Endothelial cell of umbilical vein (primary cell): ENCODE measurements at regions not wholly inside any gene's neighbourhood (a gene's known extent, or its start where the extent isn't known, plus 50 kb on each side); places are given as distances from the start of the nearest gene placed in this dataset.

Experiments
- BruUV-seq: library from RNA; stranded (reverse); fragments of 400-500 nt; replicated peaks from 2 replicates; lab custom pipeline; 2021; lab: Mats Ljungman, UMichigan
- CTCF ChIA-PET: fragments of 300-600, 350-600 bp; sonication (Branson Sonifier 250); formaldehyde crosslinking; loops from one replicate; lab custom pipeline; 2021; ENCODE audit warnings: antibody characterized with exemption, inconsistent platforms; lab: Charles Lee
- POLR2A ChIA-PET: fragments of 300-600, 350-600 bp; sonication (Branson Sonifier 250); formaldehyde crosslinking; loops from one replicate; lab custom pipeline; 2021; ENCODE audit warnings: antibody characterized with exemption, inconsistent platforms; lab: Charles Lee
- DNase-seq: peaks from one replicate; pipeline ENCODE4 v3.0.0-alpha.2; 2011; ENCODE audit warnings: low read depth, low spot score
- FAIRE-seq: peaks from 2 replicates; lab custom pipeline; 2011; peaks lifted over from hg19 to GRCh38; lab: Jason Lieb, UNC
- H2AFZ ChIP-seq: 2 replicates; pipeline ENCODE4 v1.6.0; 2012; ENCODE audit warnings: low read depth, low read length, control low read depth, inconsistent platforms
- H3K27ac ChIP-seq: 2 replicates; pipeline ENCODE4 v1.5.1; 2011; ENCODE audit warnings: low read depth, mild to moderate bottlenecking, control low read depth, low read length, moderate library complexity; ENCODE audit not compliant: insufficient read depth
- H3K27me3 ChIP-seq, 2 experiments: 2 replicates each; pipeline versions ENCODE4 v1.6.0 to v1.6.1; 2011; ENCODE audit warnings: low read length in 2 of 2, mixed read lengths in 1 of 2; ENCODE audit not compliant: control insufficient read depth in 2 of 2, insufficient read depth in 2 of 2
- H3K36me3 ChIP-seq, 2 experiments: 2 replicates in 1 of 2; 3 replicates in 1 of 2; pipeline ENCODE4 v1.5.1; 2011; ENCODE audit warnings: low read length in 2 of 2, mild to moderate bottlenecking in 1 of 2, moderate library complexity in 1 of 2; ENCODE audit not compliant: control insufficient read depth in 2 of 2, insufficient read depth in 2 of 2; ENCODE audit errors: extremely low read depth in 1 of 2
- H3K4me1 ChIP-seq: 3 replicates; pipeline ENCODE4 v1.5.1; 2011; ENCODE audit warnings: mild to moderate bottlenecking, low read length; ENCODE audit not compliant: control insufficient read depth, insufficient read depth; ENCODE audit errors: extremely low read depth
- H3K4me2 ChIP-seq: 2 replicates; pipeline ENCODE4 v1.6.1; 2011; ENCODE audit warnings: low read length, control low read depth, mixed read lengths; ENCODE audit not compliant: insufficient read depth
- H3K4me3 ChIP-seq, 3 experiments: fragments of 200-600 bp in 1 of 3; sonication (generic), shearing (Covaris generic) in 1 of 3; replicated peaks in 1 of 3; 2 replicates each; pipeline ENCODE4 v1.5.1; 2011 to 2016; ENCODE audit warnings: control low read depth in 3 of 3, low read length in 3 of 3, mild to moderate bottlenecking in 2 of 3, inconsistent platforms in 1 of 3, low read depth in 1 of 3, moderate library complexity in 1 of 3; ENCODE audit not compliant: insufficient read depth in 1 of 3
- H3K79me2 ChIP-seq: 2 replicates; pipeline ENCODE4 v1.6.0; 2012; ENCODE audit warnings: low read length, inconsistent platforms; ENCODE audit not compliant: control insufficient read depth, insufficient read depth
- H3K9ac ChIP-seq: replicated peaks from 2 replicates; pipeline ENCODE3; 2011; ENCODE audit warnings: low read length, control low read depth; ENCODE audit not compliant: insufficient read depth; ENCODE audit errors: extremely low read depth
- H3K9me1 ChIP-seq: replicated peaks from 3 replicates; pipeline ENCODE4 v1.6.0; 2011; ENCODE audit warnings: mild to moderate bottlenecking, low read length; ENCODE audit not compliant: control insufficient read depth, insufficient read depth; ENCODE audit errors: extremely low read depth
- H3K9me3 ChIP-seq: replicated peaks from 2 replicates; pipeline ENCODE4 v1.5.1; 2012; ENCODE audit warnings: low read length, inconsistent platforms; ENCODE audit not compliant: control insufficient read depth, insufficient read depth
- H4K20me1 ChIP-seq: replicated peaks from 2 replicates; pipeline ENCODE3; 2011; ENCODE audit warnings: mild to moderate bottlenecking, low read length; ENCODE audit not compliant: control insufficient read depth, insufficient read depth; ENCODE audit errors: extremely low read depth
- EZH2 ChIP-seq: IDR thresholded peaks from 2 replicates; pipeline ENCODE4 v1.6.1; 2012; ENCODE audit warnings: borderline replicate concordance, low read depth, mild to moderate bottlenecking, moderate library complexity, low read length, inconsistent platforms; ENCODE audit not compliant: severe bottlenecking
- FOS ChIP-seq: IDR thresholded peaks from 2 replicates; pipeline ENCODE4 v1.6.1; 2011; ENCODE audit warnings: mild to moderate bottlenecking, low read length, moderate library complexity, borderline replicate concordance; ENCODE audit not compliant: insufficient read depth
- GATA2 ChIP-seq: IDR thresholded peaks from 2 replicates; pipeline ENCODE4 v1.7.0; 2011; ENCODE audit warnings: low read depth, mild to moderate bottlenecking, moderate library complexity, mixed read lengths, low read length; ENCODE audit not compliant: insufficient read length, insufficient read depth
- JUN ChIP-seq: IDR thresholded peaks from 2 replicates; pipeline ENCODE4 v1.6.1; 2011; ENCODE audit warnings: borderline replicate concordance, low read depth; ENCODE audit not compliant: insufficient read length, insufficient read depth
- MYC ChIP-seq: IDR thresholded peaks from one replicate; pipeline ENCODE4 v1.6.1; 2011; ENCODE audit warnings: mild to moderate bottlenecking, low read depth, low read length
- POLR2A ChIP-seq: IDR thresholded peaks from 2 replicates; pipeline ENCODE4 v1.6.1; 2012; ENCODE audit warnings: low read depth, mild to moderate bottlenecking, control low read depth, low read length
- POLR2AphosphoS5 ChIP-seq: IDR thresholded peaks from 2 replicates; pipeline ENCODE4 v1.6.1; 2012; ENCODE audit warnings: low read depth, mild to moderate bottlenecking, control low read depth, low read length, moderate library complexity; ENCODE audit not compliant: insufficient read depth
- dilution Hi-C: fragments of 300-500 bp; cut with MboI; formaldehyde crosslinking; loops from one replicate; pipeline ENCODE4 v1.15.0; 2019; ENCODE audit warnings: low sequenced_read_pairs; ENCODE audit not compliant: extremely low pct_ligation_motif_present
- intact Hi-C: fragments of 100-400 bp; cut with micrococcal nuclease; formaldehyde crosslinking; loops from one replicate; pipeline ENCODE4 v1.10.0; 2022
- TF ChIP-seq, protein P1 (sequence below), 2 donors: IDR thresholded peaks; 1 replicate in 1 of 2; 2 replicates in 1 of 2; pipeline ENCODE4 v1.5.1; 2011; ENCODE audit warnings: low read length in 2 of 2, mild to moderate bottlenecking in 2 of 2, moderate library complexity in 2 of 2, control low read depth in 1 of 2, inconsistent platforms in 1 of 2, low read depth in 1 of 2; ENCODE audit not compliant: insufficient read depth in 1 of 2; ENCODE audit errors: extremely low read depth in 1 of 2
- TF ChIP-seq, protein P2 (sequence below): IDR thresholded peaks from 2 replicates; pipeline ENCODE4 v1.6.1; 2011; ENCODE audit not compliant: insufficient read depth, insufficient read length

DNA sequence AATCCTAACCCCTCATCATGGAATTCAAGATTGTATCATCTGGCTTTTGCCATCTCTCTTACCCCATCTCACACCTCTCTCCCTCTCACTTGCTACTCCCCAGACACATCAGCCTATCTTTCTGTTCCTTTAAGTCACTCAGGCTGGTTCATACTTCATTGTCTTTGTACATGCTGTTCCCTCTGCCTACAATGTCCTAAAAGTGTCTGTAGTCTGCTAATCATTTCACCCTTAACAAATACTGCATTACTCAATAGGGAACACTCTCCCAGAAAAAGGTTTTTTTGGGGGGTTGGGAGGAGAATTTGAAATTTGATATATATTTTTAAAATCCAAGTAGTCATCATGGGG lies 146.2 kb upstream of the KLF7 start:
- Histone ChIP-seq H3K9me3 (no peaks in the 10 kb centered on the region), H3K27ac (no peak overlapping the region), H3K79me2 (no peaks in the 10 kb centered on the region), H4K20me1 (no peaks in the 10 kb centered on the region), H3K9ac (no peak overlapping the region), H2AFZ (no peak overlapping the region), H3K4me1 (peaks cover 11% of the 10 kb centered on the region), H3K9me1 (no peaks in the 10 kb centered on the region), H3K36me3 (no peaks in the 10 kb centered on the region), H3K4me2 (no peak overlapping the region), H3K27me3 (no peaks in the 10 kb centered on the region), H3K4me3 (no peak overlapping the region)
- DNase-seq (no peak), FAIRE-seq (no peak)
- intact Hi-C loops: no loop called here
- TF ChIP-seq GATA2 (no peak), EZH2 (no peak), POLR2A (no peak), MYC (no peak), POLR2AphosphoS5 (no peak), JUN (no peak), FOS (no peak)
- TF ChIP-seq, protein P1, sequence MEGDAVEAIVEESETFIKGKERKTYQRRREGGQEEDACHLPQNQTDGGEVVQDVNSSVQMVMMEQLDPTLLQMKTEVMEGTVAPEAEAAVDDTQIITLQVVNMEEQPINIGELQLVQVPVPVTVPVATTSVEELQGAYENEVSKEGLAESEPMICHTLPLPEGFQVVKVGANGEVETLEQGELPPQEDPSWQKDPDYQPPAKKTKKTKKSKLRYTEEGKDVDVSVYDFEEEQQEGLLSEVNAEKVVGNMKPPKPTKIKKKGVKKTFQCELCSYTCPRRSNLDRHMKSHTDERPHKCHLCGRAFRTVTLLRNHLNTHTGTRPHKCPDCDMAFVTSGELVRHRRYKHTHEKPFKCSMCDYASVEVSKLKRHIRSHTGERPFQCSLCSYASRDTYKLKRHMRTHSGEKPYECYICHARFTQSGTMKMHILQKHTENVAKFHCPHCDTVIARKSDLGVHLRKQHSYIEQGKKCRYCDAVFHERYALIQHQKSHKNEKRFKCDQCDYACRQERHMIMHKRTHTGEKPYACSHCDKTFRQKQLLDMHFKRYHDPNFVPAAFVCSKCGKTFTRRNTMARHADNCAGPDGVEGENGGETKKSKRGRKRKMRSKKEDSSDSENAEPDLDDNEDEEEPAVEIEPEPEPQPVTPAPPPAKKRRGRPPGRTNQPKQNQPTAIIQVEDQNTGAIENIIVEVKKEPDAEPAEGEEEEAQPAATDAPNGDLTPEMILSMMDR (IDR thresholded peaks at IDR 0.05; ENCODE audit: extremely low read depth in 1 of 2, insufficient read depth in 1 of 2, low read depth in 1 of 2, low read length in 2 of 2): no peak
- TF ChIP-seq, protein P2, sequence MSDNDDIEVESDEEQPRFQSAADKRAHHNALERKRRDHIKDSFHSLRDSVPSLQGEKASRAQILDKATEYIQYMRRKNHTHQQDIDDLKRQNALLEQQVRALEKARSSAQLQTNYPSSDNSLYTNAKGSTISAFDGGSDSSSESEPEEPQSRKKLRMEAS: no peak
- dilution Hi-C loops: no loop called here
- ChIA-PET CTCF (no interaction called here), POLR2A (no interaction called here)
- no TSS peak for BruUV-seq
